GM12878 (cell line): ENCODE measurements at regions not wholly inside any gene's neighbourhood (a gene's known extent, or its start where the extent isn't known, plus 50 kb on each side); places are given as distances from the start of the nearest gene placed in this dataset.

Experiments
- ATAC-seq: fragments of 200-7000 bp; cut with Tn5 transposase; 3 replicates; pipeline ENCODE4 v1.9.1; 2020; ENCODE audit warnings: mild to moderate bottlenecking, moderate library complexity
- BruUV-seq: library from RNA; stranded (reverse); fragments of 400-500 nt; replicated peaks from 2 replicates; lab custom pipeline; 2021; lab: Mats Ljungman, UMichigan
- CTCF ChIA-PET: fragments of 300-600 bp; sonication (Branson Sonifier 250); formaldehyde crosslinking; extraction: SDS; loops from one replicate; lab custom pipeline; 2021; ENCODE audit warnings: inconsistent platforms; lab: Yijun Ruan, JAX
- POLR2A ChIA-PET: fragments of 350-600 bp; formaldehyde crosslinking; extraction: SDS; loops from one replicate; lab custom pipeline; 2021; ENCODE audit warnings: inconsistent platforms; lab: Charles Lee
- RAD21 ChIA-PET: fragments of 300-600 bp; sonication (Branson Sonifier 250); formaldehyde crosslinking; loops from one replicate; lab custom pipeline; 2023; ENCODE audit warnings: antibody characterized with exemption; ENCODE audit not compliant: unreplicated experiment; lab: Charles Lee
- SMC1A ChIA-PET: fragments of 300-600 bp; sonication (Branson Sonifier 250); formaldehyde crosslinking; loops from one replicate; lab custom pipeline; 2023; ENCODE audit not compliant: unreplicated experiment, uncharacterized antibody; lab: Charles Lee
- DNase-seq: peaks from one replicate; pipeline ENCODE4 v3.0.0-alpha.2; 2011; ENCODE audit warnings: low read depth, low spot score
- FAIRE-seq: peaks from 3 replicates; lab custom pipeline; 2011; peaks lifted over from hg19 to GRCh38; lab: Jason Lieb, UNC
- H2AFZ ChIP-seq: 2 replicates; pipeline ENCODE4 v1.6.0; 2011; ENCODE audit warnings: low read depth, low read length, control low read depth; ENCODE audit not compliant: control insufficient read depth
- H3K27ac ChIP-seq: 2 replicates; pipeline ENCODE4 v1.5.1; 2011; ENCODE audit warnings: control low read depth; ENCODE audit not compliant: control insufficient read depth, insufficient read depth
- H3K27me3 ChIP-seq, 2 experiments: replicated peaks in 1 of 2; 2 replicates each; pipeline versions ENCODE4 v1.6.0 to v1.6.1; 2011; ENCODE audit warnings: low read length in 1 of 2; ENCODE audit not compliant: control insufficient read depth in 2 of 2, insufficient read depth in 2 of 2
- H3K36me3 ChIP-seq, 2 experiments: 2 replicates each; pipeline ENCODE4 v1.5.1; 2011; ENCODE audit warnings: low read length in 1 of 2; ENCODE audit not compliant: control insufficient read depth in 2 of 2, insufficient read depth in 2 of 2
- H3K4me1 ChIP-seq: 2 replicates; pipeline ENCODE4 v1.6.1; 2011; ENCODE audit warnings: mild to moderate bottlenecking, low read length, moderate library complexity, mixed read lengths; ENCODE audit not compliant: control insufficient read depth, insufficient read depth
- H3K4me2 ChIP-seq: 2 replicates; pipeline ENCODE4 v1.6.0; 2011; ENCODE audit warnings: control low read depth; ENCODE audit not compliant: control insufficient read depth, insufficient read depth
- H3K4me3 ChIP-seq: fragments of 200-600 bp; sonication (generic); 2 replicates; pipeline ENCODE4 v1.5.1; 2016
- H3K79me2 ChIP-seq: 2 replicates; pipeline ENCODE4 v1.6.0; 2011; ENCODE audit warnings: low read length; ENCODE audit not compliant: control insufficient read depth, insufficient read depth
- H3K9ac ChIP-seq: 2 replicates; pipeline ENCODE4 v1.8.0; 2011; ENCODE audit warnings: low read length, control low read depth, mixed read lengths; ENCODE audit not compliant: control insufficient read depth, insufficient read depth
- H3K9me3 ChIP-seq: replicated peaks from 3 replicates; pipeline ENCODE4 v1.5.1; 2011; ENCODE audit warnings: mild to moderate bottlenecking, low read length; ENCODE audit not compliant: control insufficient read depth, insufficient read depth
- H4K20me1 ChIP-seq: 2 replicates; pipeline ENCODE4 v1.6.0; 2011; ENCODE audit not compliant: control insufficient read depth, insufficient read depth
- EGR1 ChIP-seq, 2 experiments: IDR thresholded peaks; 1 replicate in 1 of 2; 2 replicates in 1 of 2; pipeline ENCODE4 v1.6.1; 2011 to 2012; ENCODE audit warnings: low read depth in 2 of 2, low read length in 2 of 2, borderline replicate concordance in 1 of 2, mild to moderate bottlenecking in 1 of 2, moderate library complexity in 1 of 2
- MLLT1 ChIP-seq: fragments of 450-650 bp; IDR thresholded peaks from 2 replicates; pipeline ENCODE4 v1.6.1; 2016; ENCODE audit warnings: mild to moderate bottlenecking
- MYC ChIP-seq: IDR thresholded peaks from 2 replicates; pipeline ENCODE4 v1.6.1; 2011; ENCODE audit warnings: mild to moderate bottlenecking, low read length, moderate library complexity, inconsistent platforms; ENCODE audit not compliant: insufficient read depth, insufficient replicate concordance, insufficient read length, severe bottlenecking
- NFYB ChIP-seq: IDR thresholded peaks from 2 replicates; pipeline ENCODE4 v1.6.1; 2011; ENCODE audit warnings: low read depth, mild to moderate bottlenecking, low read length, improper control_type of control experiment, moderate library complexity; ENCODE audit not compliant: insufficient read depth
- SMARCA5 ChIP-seq: fragments of 450-650 bp; IDR thresholded peaks from 2 replicates; pipeline ENCODE4 v1.6.1; 2017; ENCODE audit warnings: mild to moderate bottlenecking
- WGBS: methylation state at CpG from one replicate; pipeline ENCODE4 v1.1.6; 2016; ENCODE audit warnings: low lambda C conversion rate; ENCODE audit not compliant: insufficient replicate concordance, insufficient coverage; ENCODE audit errors: missing lambda C conversion rate; 5-methylcytosine and 5-hydroxymethylcytosine counted together
- in situ Hi-C: fragments of 300-500 bp; cut with MboI; formaldehyde crosslinking; loops from 9 replicates; pipeline ENCODE4 v1.14.3; 2018; ENCODE audit warnings: mixed read lengths
- intact Hi-C: fragments of 100-400 bp; cut with micrococcal nuclease; formaldehyde crosslinking; loops from one replicate; pipeline ENCODE4 v1.14.2; 2022; ENCODE audit not compliant: unreplicated experiment

GRCh38 chr2:150572194-150572766, 84.8 kb upstream of the RND3 start:
- intact Hi-C loops (no loop called here), in situ Hi-C loops (no loop called here)
- POLR2A ChIA-PET = interaction anchor here (1.0 to 5.3 kb wide), 6 partner anchors 9 to 95 kb away, joined by 3 to 40 read pairs (median 4); no protein-coding TSS in a partner anchor
- WGBS = 56% methylated on average over 6 of the region's 6 CpGs
- CTCF ChIA-PET = interaction anchor here (0.9 to 2.6 kb wide), 8 partner anchors 11 to 29 kb away, joined by 3 to 31 read pairs (median 4); no protein-coding TSS in a partner anchor
- SMC1A ChIA-PET = interaction anchor here (0.6 to 11.1 kb wide), 11 partner anchors 9 to 93 kb away, joined by 3 to 123 read pairs (median 25); no protein-coding TSS in a partner anchor
- TF ChIP-seq MLLT1 = peak; percentile 63; the same call in 1 of the 2 replicates
- no peak for TF ChIP-seq NFYB
- no peak for TF ChIP-seq MYC
- 0 out of 2 replicates have a peak, but pooled peaks have one; percentile 29 for TF ChIP-seq SMARCA5
- no peak for TF ChIP-seq EGR1 (IDR thresholded peaks at IDR 0.05; ENCODE audit: borderline replicate concordance in 1 of 2, low read depth in 2 of 2, low read length in 2 of 2)
- peaks cover 1% of the 10 kb centered on the region; the same call in 2 of the 3 replicates for H3K9me3 ChIP-seq
- H3K9ac ChIP-seq = no peak overlapping the region
- H3K79me2 ChIP-seq = no peaks in the 10 kb centered on the region
- no peak overlapping the region for H3K4me2 ChIP-seq
- H3K4me3 ChIP-seq = no peak overlapping the region
- H3K27me3 ChIP-seq = no peaks in the 10 kb centered on the region
- peaks cover 3% of the 10 kb centered on the region; the same call in 1 of the 2 replicates for H3K4me1 ChIP-seq
- DNase-seq (no peak), FAIRE-seq (no peak), ATAC-seq (peak; percentile 22; the same call in 2 of the 3 replicates)
- BruUV-seq = no TSS peak
- no peaks in the 10 kb centered on the region for H4K20me1 ChIP-seq
- no peaks in the 10 kb centered on the region for H3K36me3 ChIP-seq
- no peak overlapping the region for H2AFZ ChIP-seq
- H3K27ac ChIP-seq = peak overlapping the region; percentile 25
- RAD21 ChIA-PET = interaction anchor here (0.6 to 6.9 kb wide), 19 partner anchors 7 to 167 kb away, joined by 3 to 71 read pairs (median 4); no protein-coding TSS in a partner anchor
